Transverse colon (tissue), 3 donors: ENCODE measurements at regions not wholly inside any gene's neighbourhood (a gene's known extent, or its start where the extent isn't known, plus 50 kb on each side); places are given as distances from the start of the nearest gene placed in this dataset.

Experiments used
- CTCF ChIP-seq, 5 experiments: fragments of 200-600 bp in 3 of 5; fragments of 450-650 bp in 2 of 5; sonication (generic) in 3 of 5; IDR thresholded peaks; 1 replicate in 2 of 5; 2 replicates in 3 of 5; pipeline ENCODE4 v1.5.1; 2016 to 2017; ENCODE audit warnings: antibody characterized with exemption in 5 of 5, inconsistent platforms in 3 of 5, mild to moderate bottlenecking in 2 of 5, moderate library complexity in 1 of 5
- EP300 ChIP-seq: sonication (generic); formaldehyde crosslinking; IDR thresholded peaks from one replicate; pipeline ENCODE4 v1.6.1; 2017; ENCODE audit warnings: antibody characterized with exemption, low read depth
- POLR2A ChIP-seq: fragments of 450-650 bp; IDR thresholded peaks from one replicate; pipeline ENCODE4 v1.6.1; 2016; ENCODE audit warnings: antibody characterized with exemption, mild to moderate bottlenecking, moderate library complexity

- TF ChIP-seq CTCF (IDR thresholded peaks at IDR 0.05): no peak
- no peak for TF ChIP-seq EP300
- no peak for TF ChIP-seq POLR2A
These were observed 291.5 kb upstream of the MANEA start for GRCh38 chr6:95285881-95286280.
